ENCODE measurements at regions not wholly inside any gene's neighbourhood (a gene's known extent, or its start where the extent isn't known, plus 50 kb on each side); places are given as distances from the start of the nearest gene placed in this dataset.

- TF ChIP-seq TAF1 (IDR thresholded peaks at IDR 0.05; ENCODE audit: low read depth, low read length): no peak
- TF ChIP-seq POLR2A (IDR thresholded peaks at IDR 0.05; ENCODE audit: low read depth, low read length): no peak
- TF ChIP-seq SPI1 (IDR thresholded peaks at IDR 0.05; ENCODE audit: low read depth, low read length): no peak
Observed at GRCh38 chr3:76028774-76029173, 243.4 kb upstream of the ZNF717 start.
